Karpas-422 (cell line): ENCODE measurements at regions not wholly inside any gene's neighbourhood (a gene's known extent, or its start where the extent isn't known, plus 50 kb on each side); places are given as distances from the start of the nearest gene placed in this dataset.
"Not testable (repeated sequence)": the region's sequence is repeated elsewhere in the genome, so short reads cannot be mapped to it uniquely, and the experiment has no call there.

Experiments
- DNase-seq: peaks from one replicate; pipeline ENCODE4 v3.0.0-alpha.2; 2015
- H2AFZ ChIP-seq: fragments of 200-600 bp; sonication (generic); 2 replicates; pipeline ENCODE4 v1.6.1; 2014; ENCODE audit warnings: antibody characterized with exemption, low read length, mixed read lengths
- H3K27ac ChIP-seq: fragments of 200-600 bp; sonication (generic); 2 replicates; pipeline ENCODE4 v1.5.1; 2014; ENCODE audit warnings: mild to moderate bottlenecking, low read length, moderate library complexity
- H3K27me3 ChIP-seq: fragments of 200-600 bp; sonication (generic); 2 replicates; pipeline ENCODE4 v1.6.1; 2014; ENCODE audit warnings: low read length, mixed read lengths
- H3K36me3 ChIP-seq: fragments of 200-600 bp; sonication (generic); 2 replicates; pipeline ENCODE4 v1.6.1; 2014; ENCODE audit warnings: low read length, mixed read lengths; ENCODE audit not compliant: insufficient read depth
- H3K4me1 ChIP-seq: fragments of 200-600 bp; sonication (generic); 2 replicates; pipeline ENCODE4 v1.6.1; 2014; ENCODE audit warnings: mild to moderate bottlenecking, low read length, mixed read lengths
- H3K4me2 ChIP-seq: fragments of 200-600 bp; sonication (generic); 2 replicates; pipeline ENCODE4 v1.6.1; 2014; ENCODE audit warnings: low read length, low read depth, mild to moderate bottlenecking; ENCODE audit not compliant: poor library complexity, severe bottlenecking
- H3K4me3 ChIP-seq: fragments of 200-600 bp; sonication (generic); 2 replicates; pipeline ENCODE4 v1.5.1; 2014; ENCODE audit warnings: mild to moderate bottlenecking, antibody characterized with exemption, low read length, mixed read lengths
- H3K79me2 ChIP-seq: fragments of 200-600 bp; sonication (generic); 2 replicates; pipeline ENCODE4 v1.6.1; 2014; ENCODE audit warnings: mild to moderate bottlenecking, low read length, mixed read lengths
- H3K9ac ChIP-seq: fragments of 200-600 bp; sonication (generic); 2 replicates; pipeline ENCODE4 v1.6.0; 2014; ENCODE audit warnings: low read length
- H3K9me2 ChIP-seq: fragments of 200-600 bp; sonication (generic), shearing (Covaris generic); replicated peaks from 2 replicates; pipeline ENCODE4 v1.6.0; 2014; ENCODE audit warnings: mild to moderate bottlenecking, low read length, moderate library complexity; ENCODE audit not compliant: insufficient read depth
- H3K9me3 ChIP-seq: fragments of 300-700, 200-600 bp; sonication (generic); 2 replicates; pipeline ENCODE4 v1.6.1; 2014; ENCODE audit warnings: low read length, mixed read lengths
- H4K20me1 ChIP-seq: fragments of 200-600 bp; sonication (generic); 2 replicates; pipeline ENCODE4 v1.6.1; 2014; ENCODE audit warnings: mild to moderate bottlenecking, antibody characterized with exemption, low read length, low read depth; ENCODE audit not compliant: insufficient read depth

- H3K4me3 ChIP-seq, result no peak overlapping the region
- H4K20me1 ChIP-seq, result no peaks in the 10 kb centered on the region
- no peaks in the 10 kb centered on the region for H3K27me3 ChIP-seq
- no peak overlapping the region for H3K9ac ChIP-seq
- H3K36me3 ChIP-seq, result no peaks in the 10 kb centered on the region
- no peaks in the 10 kb centered on the region for H3K9me2 ChIP-seq
- no peak for DNase-seq
- no peaks in the 10 kb centered on the region for H3K9me3 ChIP-seq
- H2AFZ ChIP-seq, result no peak overlapping the region
- H3K4me2 ChIP-seq, result no peak overlapping the region
- no peaks in the 10 kb centered on the region for H3K79me2 ChIP-seq
- peaks cover 5% of the 10 kb centered on the region; the same call in 1 of the 2 replicates for H3K4me1 ChIP-seq
- H3K27ac ChIP-seq, result no peak overlapping the region
These were observed 96.0 kb upstream of the VGLL4 start for GRCh38 chr3:11739706-11740105.

DNA sequence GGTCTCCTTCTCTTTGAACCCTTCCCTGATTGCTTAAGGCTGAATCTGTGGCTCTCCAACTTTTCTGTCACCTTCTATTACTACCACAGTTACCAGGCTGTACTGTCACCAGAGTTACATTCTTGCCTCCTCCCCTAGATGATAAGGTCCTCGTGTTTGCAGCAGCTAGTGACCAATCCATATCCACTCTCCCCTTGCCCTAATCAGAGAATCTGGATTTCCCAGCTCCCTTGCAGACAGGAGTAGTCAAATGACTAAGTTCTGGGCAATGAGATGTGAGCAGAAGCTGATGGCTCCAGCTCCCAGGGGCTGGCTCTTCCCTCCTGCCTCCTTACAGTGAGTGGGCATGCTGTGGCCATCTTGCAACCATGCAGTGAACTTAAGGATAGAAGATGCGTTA lies 95.4 kb upstream of the VGLL4 start:
- Histone ChIP-seq H3K27ac (no peak overlapping the region), H3K9me3 (no peaks in the 10 kb centered on the region), H3K9me2 (no peaks in the 10 kb centered on the region), H3K4me1 (peaks cover 5% of the 10 kb centered on the region; the same call in 1 of the 2 replicates), H2AFZ (no peak overlapping the region), H3K27me3 (no peaks in the 10 kb centered on the region), H3K4me3 (no peak overlapping the region), H3K4me2 (no peak overlapping the region), H4K20me1 (no peaks in the 10 kb centered on the region), H3K79me2 (no peaks in the 10 kb centered on the region), H3K36me3 (no peaks in the 10 kb centered on the region), H3K9ac (no peak overlapping the region)
- DNase-seq, result no peak

- H3K36me3 ChIP-seq, result no peaks in the 10 kb centered on the region
- no peak overlapping the region for H3K9ac ChIP-seq
- no peak overlapping the region for H2AFZ ChIP-seq
- no peak overlapping the region for H3K4me2 ChIP-seq
- no peak overlapping the region for H3K4me3 ChIP-seq
- DNase-seq, result no peak
- H3K4me1 ChIP-seq, result peaks cover 5% of the 10 kb centered on the region; the same call in 1 of the 2 replicates
- no peaks in the 10 kb centered on the region for H3K79me2 ChIP-seq
- H3K9me2 ChIP-seq, result no peaks in the 10 kb centered on the region
- no peaks in the 10 kb centered on the region for H3K27me3 ChIP-seq
- H3K27ac ChIP-seq, result no peak overlapping the region
- H4K20me1 ChIP-seq, result no peaks in the 10 kb centered on the region
- H3K9me3 ChIP-seq, result no peaks in the 10 kb centered on the region
These were observed 94.0 kb upstream of the VGLL4 start for GRCh38 chr3:11737742-11738141.

GRCh38 chr3:11736136-11736833 lies 92.6 kb upstream of the VGLL4 start:
- Histone ChIP-seq H4K20me1 (no peaks in the 10 kb centered on the region), H3K27me3 (no peaks in the 10 kb centered on the region), H3K9me2 (no peaks in the 10 kb centered on the region), H3K9me3 (no peaks in the 10 kb centered on the region), H3K79me2 (no peaks in the 10 kb centered on the region), H3K4me1 (peaks cover 5% of the 10 kb centered on the region; the same call in 1 of the 2 replicates), H3K4me2 (no peak overlapping the region), H2AFZ (no peak overlapping the region), H3K4me3 (no peak overlapping the region), H3K36me3 (no peaks in the 10 kb centered on the region), H3K27ac (no peak overlapping the region), H3K9ac (no peak overlapping the region)
- DNase-seq, result no peak

GRCh38 chr3:11735638-11736037 lies 91.9 kb upstream of the VGLL4 start:
- no peaks in the 10 kb centered on the region for H4K20me1 ChIP-seq
- H3K4me3 ChIP-seq, result no peak overlapping the region
- H3K79me2 ChIP-seq, result no peaks in the 10 kb centered on the region
- H3K4me1 ChIP-seq, result peaks cover 5% of the 10 kb centered on the region; the same call in 1 of the 2 replicates
- H3K9me2 ChIP-seq, result no peaks in the 10 kb centered on the region
- no peak overlapping the region for H3K27ac ChIP-seq
- H3K4me2 ChIP-seq, result no peak overlapping the region
- DNase-seq, result peak; percentile 56
- H3K36me3 ChIP-seq, result no peaks in the 10 kb centered on the region
- H3K9ac ChIP-seq, result no peak overlapping the region
- no peaks in the 10 kb centered on the region for H3K9me3 ChIP-seq
- 0 out of 2 replicates have a peak overlapping the region, but pooled peaks have one; percentile 17 for H2AFZ ChIP-seq
- no peaks in the 10 kb centered on the region for H3K27me3 ChIP-seq

DNA sequence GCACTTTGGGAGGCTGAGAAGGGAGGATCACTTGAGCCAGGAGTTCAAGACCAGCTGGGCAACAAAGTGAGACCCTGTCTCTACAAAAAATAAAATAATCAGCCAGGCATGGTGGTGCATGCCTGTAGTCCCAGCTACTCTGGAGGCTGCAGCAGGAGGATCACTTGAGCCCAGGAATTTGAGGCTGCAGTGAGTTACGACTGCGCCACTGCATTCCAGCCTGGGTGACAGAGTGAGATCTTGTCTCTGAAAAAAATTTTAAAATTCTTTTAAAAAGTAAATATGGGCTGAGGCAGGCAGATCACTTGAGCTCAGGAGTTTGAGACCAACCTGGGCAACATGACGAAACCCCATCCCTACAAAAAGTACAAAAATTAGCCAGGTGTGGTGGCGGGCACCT lies 91.4 kb upstream of the VGLL4 start:
- H3K9ac ChIP-seq, H3K79me2 ChIP-seq, H3K9me3 ChIP-seq, H3K4me3 ChIP-seq, H3K9me2 ChIP-seq, H3K4me1 ChIP-seq, H3K4me2 ChIP-seq, H3K27ac ChIP-seq, H4K20me1 ChIP-seq, H3K36me3 ChIP-seq, DNase-seq, H3K27me3 ChIP-seq: not testable (repeated sequence)
- 0 out of 2 replicates have a peak overlapping the region, but pooled peaks have one; percentile 17 for H2AFZ ChIP-seq

DNA sequence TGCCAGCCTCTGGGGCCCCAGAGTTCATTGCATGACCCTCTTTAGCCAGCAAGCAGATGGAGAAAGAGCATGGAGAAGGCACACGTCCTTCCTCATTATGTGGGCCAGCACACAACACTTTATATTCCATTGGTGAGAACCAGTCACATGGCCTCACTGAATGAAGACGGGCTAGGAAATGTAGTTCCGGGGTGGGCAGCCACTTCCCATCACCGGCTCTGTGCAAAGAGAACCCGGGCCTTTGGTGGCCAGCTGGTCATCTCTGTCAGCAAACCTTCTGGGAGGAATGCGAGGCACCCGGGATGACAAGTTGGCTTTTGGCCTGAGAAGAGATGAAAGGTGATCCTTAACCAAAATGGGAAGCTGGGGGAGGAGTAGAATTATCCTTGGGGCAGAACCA lies 90.2 kb upstream of the VGLL4 start:
- Histone ChIP-seq H3K4me2 (no peak overlapping the region), H3K9me2 (no peaks in the 10 kb centered on the region), H4K20me1 (no peaks in the 10 kb centered on the region), H3K4me3 (no peak overlapping the region), H3K27me3 (no peaks in the 10 kb centered on the region), H3K79me2 (no peaks in the 10 kb centered on the region), H3K9ac (no peak overlapping the region), H3K27ac (no peak overlapping the region), H3K4me1 (peaks cover 5% of the 10 kb centered on the region; the same call in 1 of the 2 replicates), H2AFZ (no peak overlapping the region), H3K9me3 (no peaks in the 10 kb centered on the region), H3K36me3 (no peaks in the 10 kb centered on the region)
- DNase-seq, result no peak

GRCh38 chr3:11727207-11727606 lies 83.5 kb upstream of the VGLL4 start:
- Histone ChIP-seq H3K9me2 (no peaks in the 10 kb centered on the region), H3K4me1 (peaks cover 10% of the 10 kb centered on the region), H3K9ac (no peak overlapping the region), H3K9me3 (no peaks in the 10 kb centered on the region), H3K27me3 (no peaks in the 10 kb centered on the region), H3K27ac (no peak overlapping the region), H3K4me2 (no peak overlapping the region), H4K20me1 (no peaks in the 10 kb centered on the region), H3K4me3 (no peak overlapping the region), H2AFZ (no peak overlapping the region), H3K79me2 (no peaks in the 10 kb centered on the region), H3K36me3 (no peaks in the 10 kb centered on the region)
- no peak for DNase-seq
